GM18519 (cell line): ENCODE measurements at regions not wholly inside any gene's neighbourhood (a gene's known extent, or its start where the extent isn't known, plus 50 kb on each side); places are given as distances from the start of the nearest gene placed in this dataset.

Experiments
- ATAC-seq: cut with Tn5 transposase; IDR thresholded peaks from one replicate; pipeline ENCODE4 v1.9.1; 2021; ENCODE audit warnings: mild to moderate bottlenecking, moderate library complexity; ENCODE audit not compliant: unreplicated experiment, low FRiP score

- no peak for ATAC-seq
These were observed 198.5 kb downstream of the ADGRG6 start for GRCh38 chr6:142500250-142500786.

GRCh38 chr6:142501795-142502194 is 200.0 kb downstream of the ADGRG6 start:
- no peak for ATAC-seq

GRCh38 chr6:142507065-142507464 is 205.3 kb downstream of the ADGRG6 start:
- ATAC-seq = no peak

GRCh38 chr6:142510211-142510610 is 208.4 kb downstream of the ADGRG6 start:
- ATAC-seq = no peak

- ATAC-seq = no peak
These were observed 216.3 kb downstream of the ADGRG6 start for GRCh38 chr6:142518126-142518525.

- ATAC-seq = no peak
These were observed 217.0 kb downstream of the ADGRG6 start for GRCh38 chr6:142518761-142519160.

- no peak for ATAC-seq
These were observed 220.0 kb downstream of the ADGRG6 start for GRCh38 chr6:142521791-142522190.

- ATAC-seq = no peak
These were observed 221.9 kb downstream of the ADGRG6 start for GRCh38 chr6:142523515-142524375.

GRCh38 chr6:142530566-142530965 is 228.8 kb downstream of the ADGRG6 start:
- ATAC-seq = no peak

- no peak for ATAC-seq
These were observed 229.9 kb downstream of the ADGRG6 start for GRCh38 chr6:142531727-142532126.

- no peak for ATAC-seq
These were observed 232.3 kb downstream of the ADGRG6 start for GRCh38 chr6:142534076-142534475.

- ATAC-seq = no peak
These were observed 232.7 kb downstream of the ADGRG6 start for GRCh38 chr6:142534484-142534883.

GRCh38 chr6:142537612-142538478 is 236.0 kb downstream of the ADGRG6 start:
- ATAC-seq = no peak

GRCh38 chr6:142542704-142543233 is 241.0 kb downstream of the ADGRG6 start:
- no peak for ATAC-seq

GRCh38 chr6:142543606-142544005 is 241.8 kb downstream of the ADGRG6 start:
- no peak for ATAC-seq

- no peak for ATAC-seq
These were observed 242.5 kb downstream of the ADGRG6 start for GRCh38 chr6:142544199-142544838.

GRCh38 chr6:142545147-142545546 is 243.3 kb downstream of the ADGRG6 start:
- ATAC-seq = no peak

GRCh38 chr6:142548566-142548965 is 246.8 kb downstream of the ADGRG6 start:
- no peak for ATAC-seq

- ATAC-seq = no peak
These were observed 248.7 kb downstream of the ADGRG6 start for GRCh38 chr6:142550310-142551063.
